GM12874 (cell line): ENCODE measurements at regions not wholly inside any gene's neighbourhood (a gene's known extent, or its start where the extent isn't known, plus 50 kb on each side); places are given as distances from the start of the nearest gene placed in this dataset.

Source experiments
- CTCF ChIP-seq: IDR thresholded peaks from 2 replicates; pipeline ENCODE4 v1.5.1; 2011; ENCODE audit warnings: low read depth, mild to moderate bottlenecking, control low read depth, low read length, moderate library complexity; ENCODE audit not compliant: insufficient read depth

- no peak for TF ChIP-seq CTCF
Observed at GRCh38 chr5:143933451-143933850, 121.5 kb downstream of the HMHB1 start.

GRCh38 chr5:143934821-143935220, 122.9 kb downstream of the HMHB1 start:
- no peak for TF ChIP-seq CTCF

- no peak for TF ChIP-seq CTCF
Observed at GRCh38 chr5:143938230-143938629, 126.3 kb downstream of the HMHB1 start.

GRCh38 chr5:143946837-143947236, 134.9 kb downstream of the HMHB1 start:
- no peak for TF ChIP-seq CTCF

- no peak for TF ChIP-seq CTCF
Observed at GRCh38 chr5:143947313-143947712, 135.4 kb downstream of the HMHB1 start.

GRCh38 chr5:143952809-143953208, 140.8 kb downstream of the HMHB1 start:
- no peak for TF ChIP-seq CTCF

- TF ChIP-seq CTCF, result no peak
Observed at GRCh38 chr5:143953851-143954250, 141.9 kb downstream of the HMHB1 start.

- TF ChIP-seq CTCF, result no peak
Observed at GRCh38 chr5:143955141-143955540, 143.2 kb downstream of the HMHB1 start.
